MCF 10A (cell line): ENCODE measurements at regions not wholly inside any gene's neighbourhood (a gene's known extent, or its start where the extent isn't known, plus 50 kb on each side); places are given as distances from the start of the nearest gene placed in this dataset.
"Not testable (repeated sequence)": the region's sequence is repeated elsewhere in the genome, so short reads cannot be mapped to it uniquely, and the experiment has no call there.

Experiments used
- BruUV-seq: library from RNA; stranded (reverse); fragments of 400-500 nt; replicated peaks from 2 replicates; lab custom pipeline; 2021; lab: Mats Ljungman, UMichigan
- CTCF ChIA-PET: fragments of 300-600 bp; sonication (Branson Sonifier 250); formaldehyde crosslinking; extraction: SDS; loops from one replicate; lab custom pipeline; 2021; ENCODE audit warnings: antibody characterized with exemption, inconsistent platforms; lab: Yijun Ruan, JAX
- POLR2A ChIA-PET: fragments of 300-600, 350-650 bp; sonication (Branson Sonifier 250); formaldehyde crosslinking; extraction: SDS; loops from one replicate; lab custom pipeline; 2020; ENCODE audit warnings: antibody characterized with exemption, inconsistent platforms; lab: Yijun Ruan, JAX
- DNase-seq: peaks from one replicate; pipeline ENCODE4 v3.0.0-alpha.2; 2018; ENCODE audit not compliant: unreplicated experiment
- H3K27ac Mint-ChIP-seq: one replicate; pipeline ENCODE4 v1.8.0; 2022; ENCODE audit warnings: mild to moderate bottlenecking, low read depth, mixed read lengths; ENCODE audit not compliant: unreplicated experiment
- H3K27me3 Mint-ChIP-seq: one replicate; pipeline ENCODE4 v1.8.0; 2022; ENCODE audit warnings: mixed read lengths; ENCODE audit not compliant: insufficient read depth, unreplicated experiment
- H3K36me3 Mint-ChIP-seq: one replicate; pipeline ENCODE4 v1.8.0; 2022; ENCODE audit warnings: mild to moderate bottlenecking, moderate library complexity, mixed read lengths; ENCODE audit not compliant: insufficient read depth, unreplicated experiment
- H3K4me1 Mint-ChIP-seq: one replicate; pipeline ENCODE4 v1.8.0; 2022; ENCODE audit warnings: mixed read lengths; ENCODE audit not compliant: insufficient read depth, unreplicated experiment
- H3K4me3 Mint-ChIP-seq: one replicate; pipeline ENCODE4 v1.8.0; 2022; ENCODE audit warnings: mild to moderate bottlenecking, moderate library complexity, mixed read lengths; ENCODE audit not compliant: unreplicated experiment
- H3K9me3 Mint-ChIP-seq: one replicate; pipeline ENCODE4 v1.8.0; 2022; ENCODE audit warnings: mixed read lengths; ENCODE audit not compliant: unreplicated experiment
- intact Hi-C: fragments of 100-400 bp; cut with micrococcal nuclease; formaldehyde crosslinking; loops from 2 replicates; pipeline ENCODE4 v1.14.1; 2022
- TF ChIP-seq, protein P1 (sequence below): fragments of 200-600 bp; IDR thresholded peaks from one replicate; pipeline ENCODE4 v1.8.0; 2022; ENCODE audit warnings: antibody characterized with exemption, mild to moderate bottlenecking; ENCODE audit not compliant: unreplicated experiment

DNA sequence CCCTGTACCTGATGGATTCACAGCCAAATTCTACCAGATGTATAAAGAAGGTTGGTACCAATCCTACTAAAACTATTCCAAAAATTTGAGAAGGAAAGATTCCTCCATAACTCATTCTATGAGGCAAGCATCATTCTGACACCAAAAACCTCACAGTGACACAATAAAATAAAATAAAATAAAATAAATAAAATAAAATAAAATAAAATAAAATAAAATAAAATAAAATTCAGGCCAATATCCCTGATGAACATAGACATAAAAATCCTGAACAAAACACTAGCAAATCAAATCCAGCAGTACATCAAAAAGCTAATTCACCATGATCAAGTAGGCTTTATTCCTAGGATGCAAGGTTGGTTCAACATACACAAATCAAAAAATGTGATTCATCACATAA, 108.1 kb downstream of the PROX1 start:
- peaks cover 54% of the 10 kb centered on the region for H3K27me3 Mint-ChIP-seq
- DNase-seq, intact Hi-C loops, H3K36me3 Mint-ChIP-seq, BruUV-seq, H3K4me3 Mint-ChIP-seq, H3K27ac Mint-ChIP-seq, H3K9me3 Mint-ChIP-seq, H3K4me1 Mint-ChIP-seq: not testable (repeated sequence)
- ChIA-PET POLR2A (interaction anchor here (0.6 kb wide), 1 partner anchor 277 kb away, joined by 3 read pairs; no protein-coding TSS in a partner anchor), CTCF (interaction anchor here (1.0 kb wide), 1 partner anchor 27 kb away, joined by 4 read pairs; no protein-coding TSS in a partner anchor)

GRCh38 chr1:214101246-214101645, 113.5 kb downstream of the PROX1 start:
- H3K4me3 Mint-ChIP-seq: no peak overlapping the region
- H3K9me3 Mint-ChIP-seq: no peaks in the 10 kb centered on the region
- ChIA-PET CTCF (interaction anchor here (0.6 to 0.7 kb wide), 2 partner anchors 77 to 614 kb away, joined by 3 to 4 read pairs; no protein-coding TSS in a partner anchor), POLR2A (no interaction called here)
- H3K4me1 Mint-ChIP-seq: peaks cover 5% of the 10 kb centered on the region
- H3K36me3 Mint-ChIP-seq: no peaks in the 10 kb centered on the region
- H3K27me3 Mint-ChIP-seq: peaks cover 1% of the 10 kb centered on the region
- H3K27ac Mint-ChIP-seq: no peak overlapping the region
- BruUV-seq: no TSS peak
- intact Hi-C loops: no loop called here
- TF ChIP-seq, protein P1, sequence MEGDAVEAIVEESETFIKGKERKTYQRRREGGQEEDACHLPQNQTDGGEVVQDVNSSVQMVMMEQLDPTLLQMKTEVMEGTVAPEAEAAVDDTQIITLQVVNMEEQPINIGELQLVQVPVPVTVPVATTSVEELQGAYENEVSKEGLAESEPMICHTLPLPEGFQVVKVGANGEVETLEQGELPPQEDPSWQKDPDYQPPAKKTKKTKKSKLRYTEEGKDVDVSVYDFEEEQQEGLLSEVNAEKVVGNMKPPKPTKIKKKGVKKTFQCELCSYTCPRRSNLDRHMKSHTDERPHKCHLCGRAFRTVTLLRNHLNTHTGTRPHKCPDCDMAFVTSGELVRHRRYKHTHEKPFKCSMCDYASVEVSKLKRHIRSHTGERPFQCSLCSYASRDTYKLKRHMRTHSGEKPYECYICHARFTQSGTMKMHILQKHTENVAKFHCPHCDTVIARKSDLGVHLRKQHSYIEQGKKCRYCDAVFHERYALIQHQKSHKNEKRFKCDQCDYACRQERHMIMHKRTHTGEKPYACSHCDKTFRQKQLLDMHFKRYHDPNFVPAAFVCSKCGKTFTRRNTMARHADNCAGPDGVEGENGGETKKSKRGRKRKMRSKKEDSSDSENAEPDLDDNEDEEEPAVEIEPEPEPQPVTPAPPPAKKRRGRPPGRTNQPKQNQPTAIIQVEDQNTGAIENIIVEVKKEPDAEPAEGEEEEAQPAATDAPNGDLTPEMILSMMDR: no peak
- DNase-seq: no peak

DNA sequence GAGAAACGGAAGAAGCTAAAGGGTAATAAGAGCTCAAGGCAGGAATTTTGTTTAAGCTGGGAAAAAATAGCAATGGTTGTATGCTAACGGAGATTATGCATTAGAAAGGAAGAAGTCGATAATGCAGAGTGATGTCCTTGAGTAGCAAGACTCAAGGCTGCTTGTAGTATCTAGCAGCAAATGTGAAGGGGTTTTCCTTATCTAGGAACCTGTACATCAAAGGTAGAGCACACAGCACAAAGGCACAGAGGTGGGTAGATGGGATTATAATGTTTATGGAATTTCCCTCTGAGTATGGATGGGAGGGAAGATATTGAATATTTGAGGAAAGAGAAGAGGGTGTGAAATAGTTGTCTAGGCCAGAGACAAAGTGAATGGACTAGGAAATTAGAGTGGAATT, 114.1 kb downstream of the PROX1 start:
- TF ChIP-seq, protein P1: no peak
- H3K4me1 Mint-ChIP-seq: peaks cover 5% of the 10 kb centered on the region
- no peaks in the 10 kb centered on the region for H3K36me3 Mint-ChIP-seq
- BruUV-seq: no TSS peak
- intact Hi-C loops: no loop called here
- CTCF ChIA-PET: interaction anchor here (0.6 to 2.6 kb wide), 3 partner anchors 21 to 615 kb away, joined by 3 to 13 read pairs (median 4); no protein-coding TSS in a partner anchor
- no peaks in the 10 kb centered on the region for H3K27me3 Mint-ChIP-seq
- H3K9me3 Mint-ChIP-seq: no peaks in the 10 kb centered on the region
- no peak overlapping the region for H3K4me3 Mint-ChIP-seq
- POLR2A ChIA-PET: interaction anchor here (1.1 kb wide), 1 partner anchor 25 kb away, joined by 3 read pairs; no protein-coding TSS in a partner anchor
- no peak overlapping the region for H3K27ac Mint-ChIP-seq
- no peak for DNase-seq

- no peaks in the 10 kb centered on the region for H3K36me3 Mint-ChIP-seq
- DNase-seq: peak; percentile 86
- TF ChIP-seq, protein P1: no peak
- H3K27ac Mint-ChIP-seq: no peak overlapping the region
- peaks cover 5% of the 10 kb centered on the region for H3K4me1 Mint-ChIP-seq
- BruUV-seq: no TSS peak
- POLR2A ChIA-PET: interaction anchor here (1.1 kb wide), 1 partner anchor 24 kb away, joined by 3 read pairs; no protein-coding TSS in a partner anchor
- intact Hi-C loops: no loop called here
- no peaks in the 10 kb centered on the region for H3K27me3 Mint-ChIP-seq
- H3K9me3 Mint-ChIP-seq: no peaks in the 10 kb centered on the region
- CTCF ChIA-PET: interaction anchor here (0.6 to 2.6 kb wide), 9 partner anchors 18 to 972 kb away, joined by 3 to 13 read pairs (median 3); no protein-coding TSS in a partner anchor
- no peak overlapping the region for H3K4me3 Mint-ChIP-seq
These were observed 115.1 kb downstream of the PROX1 start for GRCh38 chr1:214102907-214103306.
